NCI-H1694 (cell line): ENCODE measurements at regions not wholly inside any gene's neighbourhood (a gene's known extent, or its start where the extent isn't known, plus 50 kb on each side); places are given as distances from the start of the nearest gene placed in this dataset.

ENCODE experiments used
- DNase-seq: peaks from one replicate; lab custom pipeline; 2025; lab: John Stamatoyannopoulos, UW

DNA sequence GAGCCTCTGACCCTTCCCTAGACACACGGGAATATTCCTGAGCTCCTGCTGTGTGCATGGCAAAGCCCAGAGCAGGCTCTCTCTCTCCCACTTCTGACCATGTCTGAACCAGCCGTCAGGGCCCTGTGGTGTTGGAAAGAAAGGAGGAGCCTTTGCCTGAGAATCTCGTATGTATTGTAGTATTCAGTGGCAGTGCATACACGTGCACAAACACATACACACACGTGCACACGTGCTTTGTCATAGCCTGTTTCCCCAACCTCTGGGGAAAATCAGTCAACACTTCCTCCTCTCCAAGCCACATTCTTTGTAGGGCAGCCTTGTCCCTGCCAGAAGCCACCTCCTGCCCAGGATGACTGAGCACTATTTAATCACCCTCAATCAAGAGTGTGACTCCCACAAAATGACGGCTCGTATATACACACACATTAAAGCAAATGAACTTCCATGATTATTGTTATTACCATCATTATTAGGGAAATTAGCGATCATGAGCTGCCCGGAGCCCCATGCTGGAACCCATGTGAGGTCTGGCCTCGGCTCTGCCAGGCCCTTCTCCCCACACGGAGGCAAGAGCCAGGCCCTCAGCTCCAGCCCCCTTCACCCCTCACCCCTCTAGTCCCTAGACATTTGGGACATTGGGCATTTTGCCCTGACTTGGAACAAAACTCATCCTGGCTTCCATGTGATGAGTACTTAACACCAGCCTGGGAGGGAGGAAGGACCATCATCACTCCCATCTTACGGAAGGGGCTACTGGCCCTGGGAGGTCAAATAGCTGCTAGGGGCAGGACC lies 331.9 kb downstream of the NPHP4 start:
- DNase-seq: no peak

DNA sequence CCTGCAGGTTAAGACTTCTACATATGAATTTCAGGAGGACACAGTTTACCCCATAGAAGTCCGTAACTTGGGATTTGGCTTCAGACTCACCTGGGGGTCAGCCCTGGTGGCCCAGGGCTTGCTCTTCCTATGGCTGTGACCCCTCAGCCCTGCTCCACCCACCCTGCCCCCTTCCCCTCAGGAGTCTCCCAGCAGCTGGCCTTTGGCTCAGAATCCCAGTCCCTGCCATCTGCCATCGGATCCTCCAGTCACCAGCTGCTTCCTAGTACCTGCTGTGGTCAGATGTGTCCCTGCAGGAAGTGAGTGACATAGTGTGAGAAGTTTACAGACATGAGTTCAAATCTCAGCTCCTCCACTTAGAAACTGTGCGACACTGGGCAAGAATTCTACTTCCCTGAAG lies 332.6 kb downstream of the NPHP4 start:
- no peak for DNase-seq

DNA sequence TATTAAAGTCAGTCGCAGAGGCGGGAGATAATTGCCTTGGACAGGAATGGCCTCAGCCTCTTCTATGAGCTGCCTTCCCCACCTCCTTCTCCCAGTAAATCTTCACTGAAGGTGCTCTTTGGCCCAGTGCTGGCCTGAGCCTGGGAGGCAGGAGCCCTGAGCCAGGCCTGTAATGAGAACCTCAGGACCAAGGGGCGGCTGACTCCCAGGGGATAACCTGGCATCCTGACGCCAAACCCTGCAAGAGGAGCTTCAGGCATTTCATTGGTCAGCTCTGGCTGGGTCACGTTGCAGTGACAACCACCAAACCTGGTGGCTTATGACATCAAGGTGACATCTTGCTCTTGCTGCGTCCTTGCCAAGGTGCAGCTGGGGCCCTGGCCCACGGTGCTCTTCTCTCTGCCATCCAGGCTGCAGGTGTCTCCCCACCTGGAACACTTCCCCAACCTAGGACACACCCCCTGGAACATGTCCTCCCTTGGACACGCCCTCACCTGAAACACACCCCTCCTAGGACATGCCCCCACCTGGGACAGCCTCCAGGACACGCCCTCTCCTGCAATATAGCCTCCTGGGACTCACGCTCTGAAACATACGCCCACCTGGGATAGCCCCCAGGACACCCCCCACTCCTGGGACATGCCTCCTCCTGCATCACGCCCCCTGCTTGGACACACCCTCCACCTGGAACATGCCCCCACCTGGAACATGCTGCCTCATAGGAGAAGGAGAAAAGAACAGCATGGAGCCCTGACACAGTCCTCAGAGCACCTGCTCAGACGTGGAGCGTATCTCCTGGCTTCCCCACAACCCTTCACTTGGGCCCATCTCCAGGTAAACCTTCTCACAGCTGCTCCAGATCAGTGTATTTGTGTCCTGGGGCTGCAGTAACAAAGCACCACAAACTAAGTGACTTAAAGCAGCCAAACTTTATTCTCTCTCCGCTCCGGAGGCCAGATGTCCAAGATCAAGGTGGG lies 333.6 kb downstream of the NPHP4 start:
- no peak for DNase-seq

DNA sequence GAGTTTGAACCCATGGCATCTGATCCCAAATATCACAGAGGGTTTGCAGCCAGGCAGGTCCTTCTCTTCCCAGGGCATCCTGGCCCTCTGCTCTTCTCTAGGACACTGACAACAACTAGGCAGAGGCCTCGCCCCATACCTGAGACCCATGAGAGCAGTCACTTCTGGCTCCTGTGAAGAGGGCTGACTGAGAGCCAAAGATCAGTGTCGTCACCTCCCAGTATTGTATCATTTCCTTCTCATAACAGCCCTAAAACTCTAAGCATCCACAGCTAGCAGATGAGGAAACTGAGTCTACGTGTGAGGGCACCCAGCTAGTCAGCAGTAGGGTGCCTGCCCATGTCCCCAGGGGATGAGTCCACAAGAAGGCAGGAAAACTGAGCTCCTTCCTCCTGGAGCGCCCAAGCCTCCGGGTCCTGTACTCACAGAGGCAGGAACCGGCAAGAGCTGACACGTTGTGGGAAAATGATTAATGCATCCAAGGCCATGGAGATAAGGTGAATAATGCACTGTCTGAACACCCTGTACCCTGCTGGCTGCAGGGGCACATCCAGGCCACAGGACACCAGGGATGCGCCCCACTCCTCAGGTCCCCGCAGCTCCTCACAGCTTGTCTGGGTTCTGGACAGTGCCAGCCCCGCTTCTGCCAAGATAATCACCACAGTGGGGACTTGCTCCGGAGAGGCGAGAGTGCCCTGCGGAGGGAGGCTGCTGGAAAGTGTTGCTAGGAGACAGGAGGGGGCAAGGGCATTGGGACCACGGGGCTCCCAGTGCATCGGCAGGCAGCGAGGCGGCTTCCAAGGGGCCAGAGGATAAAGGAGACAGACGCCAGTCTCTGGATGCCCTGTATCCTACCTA lies 340.0 kb downstream of the NPHP4 start:
- DNase-seq: no peak

DNA sequence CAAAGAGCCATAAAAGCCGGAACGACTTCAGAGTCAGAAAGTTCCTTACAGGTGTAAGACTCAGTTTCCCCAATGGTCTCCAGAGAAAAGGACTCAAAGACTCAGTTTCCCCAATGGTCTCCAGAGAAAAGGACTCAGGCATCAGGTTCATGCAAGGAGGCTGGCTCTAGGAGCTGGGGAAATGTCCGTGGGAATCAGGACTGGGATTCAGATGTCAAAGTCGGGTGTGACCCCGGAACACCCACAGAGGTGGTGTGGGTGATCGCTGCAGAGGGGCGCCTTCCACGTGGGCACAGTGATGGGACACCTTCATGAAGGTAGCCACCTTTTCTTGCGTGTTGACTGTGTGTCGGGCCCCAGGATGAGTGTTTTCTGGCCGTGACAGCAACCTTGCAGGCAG lies 340.8 kb downstream of the NPHP4 start:
- no peak for DNase-seq

DNA sequence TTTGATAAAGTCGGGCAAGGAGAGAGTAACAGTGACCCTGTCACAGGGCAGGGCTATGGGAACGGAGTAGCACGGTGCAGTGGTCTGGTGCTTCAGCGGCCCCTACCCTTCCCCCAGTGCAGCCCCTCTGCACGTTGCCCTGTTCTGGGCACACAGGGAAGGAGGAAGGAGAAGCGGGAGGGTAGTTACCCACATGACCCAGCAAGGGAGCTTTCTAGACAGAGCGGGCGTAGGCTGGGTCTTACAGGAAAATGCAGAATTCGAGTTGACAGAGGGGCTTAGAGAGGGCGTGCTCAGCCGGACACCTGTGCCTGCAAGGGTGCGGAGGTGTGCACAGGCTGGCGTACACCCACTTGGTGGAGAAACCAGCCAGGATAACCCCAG lies 341.2 kb downstream of the NPHP4 start:
- no peak for DNase-seq

DNA sequence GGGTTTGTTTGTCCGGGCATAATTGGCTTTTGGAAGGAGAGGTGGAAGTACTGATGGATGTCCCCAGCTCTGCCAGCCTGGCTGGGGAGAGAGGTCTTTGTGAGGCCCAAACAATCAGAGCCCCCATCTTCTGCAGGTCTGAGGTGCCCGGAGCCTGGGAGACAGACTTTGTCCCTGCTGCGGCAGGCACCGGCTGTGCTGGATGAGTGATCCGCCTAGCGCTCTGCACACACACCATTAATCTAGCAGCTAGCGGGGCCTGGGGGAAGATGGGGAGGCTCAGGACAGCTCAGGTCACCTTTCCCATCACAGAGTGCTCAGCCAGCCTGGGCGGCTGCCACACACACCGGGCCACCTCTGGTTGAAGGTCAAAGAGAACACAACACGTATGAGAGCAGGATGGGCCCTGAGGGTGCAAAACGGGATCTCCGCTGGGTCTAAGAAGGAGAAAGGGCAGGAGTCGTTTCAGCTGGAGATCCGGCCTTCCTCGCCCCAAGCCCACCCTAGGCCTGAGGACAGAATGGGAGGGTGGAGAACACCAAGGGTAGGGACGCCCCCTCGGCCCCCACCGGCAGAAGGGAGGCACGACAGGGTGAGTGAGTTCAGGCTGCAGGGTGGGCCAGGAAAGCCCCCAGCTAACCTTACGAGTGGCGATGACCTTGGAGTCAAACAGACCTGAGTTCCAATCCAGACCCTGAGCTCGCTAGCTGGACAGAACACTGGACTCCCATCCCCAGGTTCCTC lies 341.8 kb downstream of the NPHP4 start:
- no peak for DNase-seq

DNA sequence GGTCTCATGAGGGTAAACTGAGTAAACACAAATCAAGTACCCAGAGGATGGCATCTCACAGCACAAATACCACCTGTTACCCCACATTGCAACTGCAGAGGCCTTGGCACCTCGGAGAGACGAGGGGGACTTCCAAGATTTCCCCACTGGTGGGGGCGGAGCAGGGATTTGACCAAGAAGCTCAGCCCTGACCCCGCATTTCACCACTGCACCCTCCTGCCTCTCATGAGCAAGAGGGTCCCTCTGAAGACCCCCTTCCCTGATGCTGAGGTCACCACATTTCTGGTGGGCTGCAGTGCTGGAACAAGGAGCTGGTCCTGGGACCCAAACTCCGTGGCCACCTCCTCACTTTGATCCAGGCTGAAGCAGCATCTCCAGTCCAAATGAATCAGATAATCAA lies 342.4 kb downstream of the NPHP4 start:
- DNase-seq: no peak

DNA sequence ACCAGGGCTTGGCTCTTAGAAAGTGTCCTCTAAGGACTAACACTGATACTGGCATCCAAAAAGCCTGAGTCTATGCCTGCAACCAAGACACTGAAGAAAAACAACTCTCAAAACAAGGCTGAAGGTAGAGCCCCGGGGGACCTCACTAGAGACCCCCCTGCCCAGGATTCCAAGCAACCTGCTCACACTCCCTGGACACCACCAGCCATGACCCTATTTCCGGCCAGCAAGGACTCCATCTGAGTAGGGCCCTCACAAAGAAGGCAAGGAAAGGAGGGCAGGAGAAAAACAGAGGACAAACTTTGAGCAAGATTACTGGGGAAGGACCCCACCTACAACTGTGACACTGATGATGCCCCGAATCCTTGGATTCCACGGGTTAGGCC lies 343.1 kb downstream of the NPHP4 start:
- DNase-seq: no peak

DNA sequence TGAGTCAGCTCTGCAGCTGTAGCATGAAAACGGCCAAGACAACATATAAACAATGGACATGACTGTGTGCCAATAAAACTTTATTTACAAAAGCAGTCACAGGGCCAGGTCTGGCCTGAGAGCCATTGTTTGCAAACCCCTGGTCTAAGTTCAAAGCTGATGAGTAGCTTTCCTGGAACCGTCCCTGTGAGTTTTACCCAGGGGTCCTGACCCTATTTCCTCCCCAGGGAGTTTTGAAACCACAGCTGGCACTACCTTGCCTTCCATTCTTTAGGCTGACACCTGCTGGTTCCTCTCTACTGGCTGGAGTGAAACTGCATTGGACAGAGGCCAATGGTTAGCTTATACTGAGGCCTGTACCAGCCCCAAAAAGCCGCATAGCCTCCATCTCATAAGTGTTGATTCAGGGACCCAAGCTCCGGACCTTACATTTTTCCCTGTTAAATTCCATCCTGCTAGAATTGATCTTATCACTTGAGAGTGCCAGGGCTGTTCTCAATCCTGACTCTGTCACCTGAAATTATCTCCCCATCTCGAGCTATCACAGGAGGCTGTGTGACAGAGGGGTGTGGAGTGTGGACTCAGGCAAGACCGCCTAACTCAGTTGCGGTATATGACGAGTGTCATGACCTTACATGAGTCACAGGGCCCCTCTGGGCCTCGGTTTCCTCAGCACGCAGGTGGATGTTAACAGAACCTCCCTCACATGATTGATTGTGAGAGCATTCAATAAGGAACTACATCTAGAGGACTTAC lies 343.6 kb downstream of the NPHP4 start:
- no peak for DNase-seq

DNA sequence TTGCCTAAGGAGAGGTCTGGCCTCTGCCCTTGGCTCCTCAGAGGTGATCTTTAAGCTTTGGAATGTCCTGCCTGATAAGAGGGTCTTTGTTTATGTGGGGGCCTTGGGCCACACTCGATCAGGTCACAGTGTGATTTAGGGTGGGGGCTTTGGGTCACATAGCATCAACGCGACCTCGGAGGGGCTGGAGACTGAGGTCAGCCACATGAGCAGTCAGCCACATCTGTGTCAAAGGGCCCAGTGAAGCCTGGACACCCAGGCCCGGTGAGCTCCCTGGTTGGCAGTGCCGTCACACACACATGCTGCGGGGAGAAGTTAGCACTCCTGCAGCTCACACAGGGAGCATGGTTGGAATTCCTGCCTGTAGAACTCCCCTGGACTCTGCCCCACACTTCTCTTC lies 345.0 kb downstream of the NPHP4 start:
- DNase-seq: no peak

DNA sequence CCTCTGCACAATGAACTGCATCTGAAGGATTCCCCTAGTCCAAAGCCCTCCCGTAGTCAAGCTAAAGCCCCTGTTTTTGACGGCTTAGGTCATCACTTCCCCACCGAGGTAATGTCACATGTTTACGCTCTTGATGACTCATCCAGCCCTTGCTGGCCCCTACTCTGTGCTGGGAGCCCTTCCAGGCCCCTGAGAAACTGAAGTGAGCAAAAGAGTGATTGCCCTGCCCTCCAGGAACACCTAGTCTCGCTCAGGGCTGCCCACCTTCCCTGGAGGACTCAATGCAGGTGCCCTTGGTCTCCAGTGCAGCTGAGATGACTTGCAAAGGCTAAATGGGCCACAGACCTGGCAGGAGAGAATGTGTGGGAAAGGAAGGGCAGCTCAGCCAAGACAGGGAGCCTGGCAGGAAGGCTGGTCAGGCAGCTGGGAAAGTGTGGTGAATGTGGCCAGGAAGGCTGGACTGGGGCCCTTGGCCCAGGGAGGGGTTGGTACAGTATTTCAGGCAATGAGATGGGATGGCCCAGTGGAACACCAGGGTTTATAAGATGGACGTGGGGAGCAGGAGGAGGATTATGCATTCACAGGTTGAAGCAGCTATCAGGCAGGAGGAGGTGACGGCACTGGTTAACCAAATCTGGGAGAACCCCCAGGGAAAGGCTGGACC lies 345.6 kb downstream of the NPHP4 start:
- no peak for DNase-seq

DNA sequence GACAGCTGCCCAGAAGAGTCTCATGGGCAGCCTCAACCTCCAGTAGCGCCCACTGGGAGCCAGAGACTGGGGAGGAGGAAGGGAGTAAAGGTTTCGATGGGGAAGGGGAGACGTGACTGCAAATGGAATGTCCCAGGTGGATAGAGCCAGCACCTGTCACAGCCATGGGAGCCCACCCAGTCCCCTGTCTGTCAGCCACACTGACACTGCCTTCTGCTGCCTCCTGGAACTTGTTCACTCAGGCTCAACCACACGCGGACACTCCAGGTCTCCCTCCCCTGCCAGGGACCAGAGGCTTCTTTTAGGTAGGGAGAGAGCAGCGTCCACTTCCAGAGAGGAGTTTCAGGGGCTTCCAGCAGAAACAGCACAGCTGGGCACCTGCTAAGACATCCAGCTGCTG lies 346.3 kb downstream of the NPHP4 start:
- DNase-seq: no peak

DNA sequence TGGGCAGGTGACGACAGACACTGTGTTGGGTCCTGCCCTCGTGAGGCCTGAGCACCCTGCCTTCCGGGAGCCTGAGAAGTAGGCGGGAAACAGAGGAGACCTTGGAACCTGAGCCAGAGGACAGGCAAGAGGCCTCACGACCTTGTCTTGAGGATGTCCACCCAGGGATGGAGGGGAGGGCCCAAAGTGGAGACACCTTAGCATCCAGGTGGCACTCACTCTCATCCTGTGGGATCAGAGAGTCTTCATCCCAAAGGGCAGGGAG lies 347.2 kb downstream of the NPHP4 start:
- no peak for DNase-seq

DNA sequence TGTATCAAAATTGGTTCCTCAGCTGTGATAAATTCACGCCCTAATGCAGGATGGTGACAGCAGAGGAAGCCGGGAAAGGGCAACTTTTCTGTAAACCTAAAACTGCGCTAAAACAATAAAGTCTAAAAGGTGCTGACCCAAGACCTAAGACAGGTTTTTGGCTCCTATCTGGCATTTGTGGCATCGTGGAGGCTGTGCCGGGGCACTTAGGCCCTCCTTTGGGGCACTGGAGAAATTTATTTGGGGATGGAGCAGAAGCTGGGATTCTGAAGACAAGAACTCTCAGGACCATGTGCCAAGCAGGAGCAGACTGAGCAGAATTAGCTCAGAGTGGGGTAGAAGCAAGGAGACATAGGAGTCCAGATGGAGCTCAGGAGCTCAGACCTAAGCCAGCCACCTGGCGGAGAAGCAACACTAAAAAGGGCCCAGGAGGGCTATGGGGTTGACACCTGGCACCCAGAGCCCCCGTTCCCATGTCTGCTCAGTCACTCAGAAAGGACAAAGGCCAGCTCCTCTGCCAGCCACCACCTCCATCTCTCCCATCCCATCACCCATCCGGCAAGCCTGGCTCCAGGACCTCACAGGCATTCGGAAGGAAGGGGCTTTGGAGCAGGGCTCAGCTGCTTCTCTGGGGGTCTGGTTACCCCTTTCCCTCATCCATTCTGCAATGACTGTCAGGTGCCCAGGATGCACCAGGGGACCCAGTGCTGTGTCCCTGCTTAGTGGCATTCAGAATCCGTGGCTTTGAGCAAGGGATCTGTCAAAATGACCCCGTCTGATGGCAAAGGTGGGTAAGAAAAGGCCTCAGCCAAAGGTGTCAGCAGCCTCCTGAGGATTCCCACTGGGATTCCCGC lies 347.7 kb downstream of the NPHP4 start:
- no peak for DNase-seq

DNA sequence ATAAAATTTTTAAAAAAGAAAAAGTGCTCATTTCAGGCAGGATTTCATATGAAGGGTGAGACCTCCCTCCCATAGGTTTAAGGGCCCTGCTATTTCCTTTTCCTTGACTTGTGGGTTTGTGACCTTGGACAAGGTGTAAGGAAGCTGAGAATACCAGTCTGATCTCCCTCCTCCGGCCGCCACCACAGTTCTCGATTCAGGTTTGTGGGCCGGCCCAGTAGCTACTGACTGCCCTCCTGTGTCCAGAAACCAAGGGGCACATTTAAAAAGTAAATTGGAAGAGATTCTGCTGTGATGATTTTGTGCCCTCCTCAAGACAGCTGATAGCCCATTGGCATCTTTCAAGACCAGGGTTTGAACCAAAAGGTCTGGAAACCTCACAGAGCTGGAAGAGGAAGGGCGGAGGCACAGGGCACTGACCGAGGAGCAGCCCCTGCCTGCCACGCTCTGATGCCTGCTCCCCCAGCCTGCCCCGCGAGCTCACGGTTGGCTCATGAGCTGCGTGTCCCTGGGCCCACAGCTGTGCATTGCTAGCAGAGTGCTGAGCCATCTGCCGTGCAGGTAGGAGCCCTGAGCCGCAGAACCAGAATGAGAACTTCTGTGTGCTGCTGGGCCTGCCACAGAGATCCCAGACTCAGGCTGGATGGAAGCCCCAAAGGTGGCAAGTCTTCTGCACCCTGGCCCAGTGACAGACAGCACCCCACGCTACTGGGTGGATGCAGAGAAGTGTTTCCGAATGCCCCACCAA lies 348.7 kb downstream of the NPHP4 start:
- DNase-seq: no peak

DNA sequence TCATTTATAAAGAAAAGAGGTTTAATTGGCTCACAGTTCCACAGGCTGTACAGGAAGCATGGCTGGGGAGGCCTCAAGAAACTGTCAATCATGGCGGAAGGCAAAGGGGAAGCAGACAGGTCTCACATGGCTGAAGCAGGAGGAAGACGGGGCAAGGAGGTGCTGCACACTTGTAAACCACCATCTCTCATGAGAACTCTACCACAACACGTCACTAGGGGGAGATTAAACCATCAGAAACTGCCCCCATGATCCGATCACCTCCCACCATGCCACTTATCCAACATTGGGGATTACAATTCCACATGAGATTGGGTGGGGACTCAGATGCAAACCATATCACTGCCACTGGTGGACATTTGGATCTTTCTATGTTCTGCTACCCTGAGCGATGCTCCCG lies 351.4 kb downstream of the NPHP4 start:
- no peak for DNase-seq

DNA sequence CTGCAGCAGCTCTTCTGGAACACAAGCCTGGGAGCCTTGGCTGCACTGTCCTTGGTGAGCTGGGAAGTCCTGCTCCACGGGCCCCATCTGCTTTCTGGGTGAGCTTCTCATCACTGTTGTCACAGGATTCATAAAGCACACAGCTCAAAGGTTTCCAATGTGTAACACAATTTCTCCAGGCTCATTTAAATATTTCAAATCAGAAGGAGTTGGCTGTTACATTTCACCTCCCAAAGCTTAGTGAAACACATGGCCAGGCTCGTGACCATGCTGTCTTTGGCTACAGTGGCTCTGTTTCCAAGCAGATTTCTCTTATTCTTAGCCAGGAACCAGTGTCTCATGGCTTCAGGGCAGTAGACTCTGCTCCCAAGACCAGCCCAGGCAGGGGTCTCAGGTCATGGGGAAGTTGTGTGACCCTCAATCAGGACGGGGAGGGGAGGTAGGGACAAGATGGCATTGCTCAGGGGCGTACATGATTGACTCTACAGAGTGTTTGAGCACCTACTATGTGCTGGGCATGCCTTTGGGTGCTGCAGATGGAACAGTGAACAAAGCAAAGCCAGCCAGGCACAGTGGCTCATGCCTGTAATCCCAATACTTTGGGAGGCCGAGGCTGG lies 353.0 kb downstream of the NPHP4 start:
- DNase-seq: no peak
